GM21723 (cell line): ENCODE measurements at regions not wholly inside any gene's neighbourhood (a gene's known extent, or its start where the extent isn't known, plus 50 kb on each side); places are given as distances from the start of the nearest gene placed in this dataset.

Experiments
- ATAC-seq: cut with Tn5 transposase; IDR thresholded peaks from one replicate; pipeline ENCODE4 v1.9.1; 2021; ENCODE audit warnings: mild to moderate bottlenecking, moderate library complexity; ENCODE audit not compliant: unreplicated experiment

DNA sequence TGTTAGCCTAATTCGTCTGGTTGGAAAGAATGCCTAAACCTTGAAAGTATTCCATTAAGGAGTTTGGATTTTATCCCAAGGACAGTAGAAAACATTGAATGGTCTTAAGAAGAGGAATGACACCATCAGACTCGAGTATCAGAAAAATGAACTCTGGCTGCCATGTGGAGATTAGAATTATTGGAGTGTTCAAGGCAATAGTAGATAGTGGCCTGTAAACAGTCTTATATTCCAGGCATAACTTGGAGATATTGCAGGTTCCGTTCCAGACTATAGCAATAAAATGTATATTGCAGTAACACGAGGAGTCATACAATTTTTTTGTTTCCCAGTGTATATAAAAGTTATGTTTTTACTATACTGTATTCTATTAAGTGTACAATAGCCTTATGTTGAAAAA, 130.9 kb downstream of the GDAP2 start:
- ATAC-seq = no peak

DNA sequence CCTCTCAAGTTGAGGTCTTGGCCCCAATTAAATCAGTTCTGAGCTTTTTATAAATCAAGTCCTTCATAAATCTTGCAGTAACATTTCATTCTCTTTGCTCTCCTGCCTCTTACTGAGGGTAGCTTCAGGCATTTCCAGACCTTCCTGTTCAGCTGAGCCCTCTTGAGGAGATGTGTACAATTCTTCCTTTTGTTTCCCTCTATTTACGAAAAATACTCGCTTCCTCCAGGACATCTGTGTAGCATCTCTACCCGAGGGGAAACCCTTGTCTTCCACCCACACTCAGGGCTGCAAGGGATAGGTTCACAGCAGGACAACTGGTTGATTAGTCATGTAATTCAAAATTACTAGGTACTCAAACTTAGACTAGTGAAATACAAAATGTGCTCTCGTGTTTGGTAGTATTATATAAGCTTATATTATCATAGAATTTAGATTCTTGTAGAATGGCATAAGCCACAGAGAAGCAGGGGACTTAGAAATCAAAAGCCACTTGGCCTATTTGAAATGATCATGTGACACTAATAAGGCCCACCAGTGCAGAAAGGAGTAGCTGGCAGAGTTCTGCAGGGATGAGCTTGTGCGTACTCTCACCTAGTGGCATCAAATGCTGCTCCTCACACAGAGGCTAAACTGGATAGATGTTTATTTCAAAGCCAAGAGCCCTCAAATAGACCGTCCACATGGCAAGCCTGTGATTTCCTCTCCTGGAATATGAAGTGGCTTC, 126.7 kb downstream of the GDAP2 start:
- ATAC-seq = no peak

DNA sequence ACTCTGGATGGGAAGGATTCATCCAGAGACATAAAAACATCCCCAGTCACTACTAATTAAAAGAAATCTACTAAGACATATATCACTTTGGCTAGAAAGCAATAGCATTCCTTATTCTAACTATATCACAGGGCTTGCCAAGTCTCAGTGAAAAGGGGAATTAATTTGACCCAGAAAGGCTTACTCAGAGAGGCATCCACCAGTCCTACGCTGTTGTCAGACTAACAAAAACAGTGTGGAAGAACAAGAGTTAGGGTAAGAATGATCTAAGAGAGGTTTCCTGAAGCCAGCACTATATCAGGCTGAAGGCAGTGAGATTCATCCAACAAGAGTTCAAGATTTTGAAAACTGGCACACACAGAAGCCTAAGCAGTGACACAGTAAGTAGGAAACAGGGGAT, 126.1 kb downstream of the GDAP2 start:
- no peak for ATAC-seq

DNA sequence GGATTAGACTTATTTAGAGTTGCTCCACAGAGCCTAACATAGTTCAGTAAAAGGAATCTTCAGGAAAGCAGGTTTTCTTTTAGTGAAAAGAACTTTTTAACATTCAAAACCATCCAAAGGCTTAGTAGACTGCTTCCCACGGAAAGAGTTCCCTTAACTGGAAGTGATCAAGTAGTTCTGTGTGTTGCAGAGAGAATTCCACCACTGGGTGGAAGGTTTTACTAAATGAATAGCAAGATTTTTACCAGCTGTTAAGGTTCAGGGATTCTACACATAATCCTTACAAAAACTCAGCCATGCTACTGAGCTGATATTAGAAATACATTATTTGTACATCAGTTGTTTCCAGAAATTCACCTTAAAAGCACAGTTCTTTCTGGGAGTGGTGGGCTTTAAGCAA, 119.7 kb downstream of the GDAP2 start:
- no peak for ATAC-seq

DNA sequence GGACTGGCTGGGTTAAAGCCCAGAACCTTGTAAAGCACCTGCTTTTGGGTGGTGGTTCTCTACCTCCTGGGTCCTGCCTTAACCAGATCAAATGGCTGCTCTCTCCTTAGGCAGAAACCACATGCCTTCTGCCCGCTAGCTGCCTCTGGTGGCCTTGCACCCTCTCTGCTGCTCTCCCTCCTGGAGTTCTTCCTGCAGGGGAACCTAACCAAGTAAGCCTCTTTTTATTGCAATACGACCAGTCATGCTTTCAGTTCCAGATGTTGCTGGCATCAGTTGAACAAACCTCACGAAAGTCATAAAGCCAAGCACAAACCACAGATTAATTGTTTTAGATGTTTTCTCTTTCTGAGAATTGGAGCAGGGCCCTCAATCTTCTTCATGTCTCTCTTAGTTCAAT, 118.9 kb downstream of the GDAP2 start:
- no peak for ATAC-seq

DNA sequence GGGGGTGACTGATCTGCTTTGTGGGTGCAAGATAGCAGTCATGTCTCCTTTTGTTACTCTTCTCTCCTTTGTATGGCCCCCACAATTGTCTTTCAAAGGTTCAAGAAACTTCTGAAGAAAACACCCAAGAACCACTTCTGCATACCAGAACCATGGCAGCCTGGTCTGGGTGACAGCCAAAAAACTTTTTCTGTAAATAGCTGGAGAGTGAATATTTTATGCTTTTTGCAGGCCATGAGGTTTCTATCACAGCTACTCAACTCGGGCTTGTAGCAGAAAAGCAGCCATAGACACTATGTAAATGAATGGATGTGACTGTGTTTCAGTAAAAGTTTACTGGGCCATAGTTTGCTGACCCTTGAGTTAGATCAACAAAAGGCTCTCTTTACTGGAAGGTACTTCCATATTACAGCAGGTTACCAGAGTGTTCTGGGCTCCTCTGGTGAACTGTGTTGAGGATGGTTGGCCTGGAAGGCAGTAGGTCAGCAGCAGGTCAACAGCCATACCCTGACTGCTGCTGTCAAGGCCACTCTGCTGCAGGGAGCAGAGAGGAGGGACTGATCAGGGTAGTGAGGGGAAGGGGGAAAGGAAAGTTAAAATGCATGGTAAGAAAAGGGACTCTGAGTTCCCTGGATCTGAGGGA, 116.4 kb downstream of the GDAP2 start:
- no peak for ATAC-seq
